Osteocyte (in vitro differentiated cells): ENCODE measurements at regions not wholly inside any gene's neighbourhood (a gene's known extent, or its start where the extent isn't known, plus 50 kb on each side); places are given as distances from the start of the nearest gene placed in this dataset.
A peak's percentile ranks its signal among the peaks of the same experiment; 100 is the strongest.

Source experiments
- DNase-seq: peaks from one replicate; pipeline ENCODE4 v3.0.0; 2021; ENCODE audit warnings: mixed read lengths; ENCODE audit not compliant: unreplicated experiment; ENCODE audit errors: extremely low spot score
- H3K27ac Mint-ChIP-seq: one replicate; pipeline ENCODE4 v1.8.0; 2021; ENCODE audit warnings: mild to moderate bottlenecking, mixed read lengths; ENCODE audit not compliant: unreplicated experiment
- H3K27me3 Mint-ChIP-seq: one replicate; pipeline ENCODE4 v1.8.0; 2021; ENCODE audit warnings: mixed read lengths; ENCODE audit not compliant: unreplicated experiment
- H3K36me3 Mint-ChIP-seq: one replicate; pipeline ENCODE4 v1.8.0; 2021; ENCODE audit warnings: mixed read lengths; ENCODE audit not compliant: unreplicated experiment
- H3K4me1 Mint-ChIP-seq: one replicate; pipeline ENCODE4 v1.8.0; 2021; ENCODE audit warnings: mixed read lengths; ENCODE audit not compliant: unreplicated experiment
- H3K4me3 Mint-ChIP-seq: one replicate; pipeline ENCODE4 v1.8.0; 2021; ENCODE audit warnings: mild to moderate bottlenecking, moderate library complexity, mixed read lengths; ENCODE audit not compliant: unreplicated experiment
- H3K9me3 Mint-ChIP-seq: one replicate; pipeline ENCODE4 v1.8.0; 2021; ENCODE audit warnings: mixed read lengths; ENCODE audit not compliant: unreplicated experiment
- TF ChIP-seq, protein P1 (sequence below): fragments of 200-600 bp; sonication (generic); IDR thresholded peaks from 2 replicates; pipeline ENCODE4 v1.5.0; 2021; ENCODE audit warnings: antibody characterized with exemption, mild to moderate bottlenecking, moderate library complexity

DNA sequence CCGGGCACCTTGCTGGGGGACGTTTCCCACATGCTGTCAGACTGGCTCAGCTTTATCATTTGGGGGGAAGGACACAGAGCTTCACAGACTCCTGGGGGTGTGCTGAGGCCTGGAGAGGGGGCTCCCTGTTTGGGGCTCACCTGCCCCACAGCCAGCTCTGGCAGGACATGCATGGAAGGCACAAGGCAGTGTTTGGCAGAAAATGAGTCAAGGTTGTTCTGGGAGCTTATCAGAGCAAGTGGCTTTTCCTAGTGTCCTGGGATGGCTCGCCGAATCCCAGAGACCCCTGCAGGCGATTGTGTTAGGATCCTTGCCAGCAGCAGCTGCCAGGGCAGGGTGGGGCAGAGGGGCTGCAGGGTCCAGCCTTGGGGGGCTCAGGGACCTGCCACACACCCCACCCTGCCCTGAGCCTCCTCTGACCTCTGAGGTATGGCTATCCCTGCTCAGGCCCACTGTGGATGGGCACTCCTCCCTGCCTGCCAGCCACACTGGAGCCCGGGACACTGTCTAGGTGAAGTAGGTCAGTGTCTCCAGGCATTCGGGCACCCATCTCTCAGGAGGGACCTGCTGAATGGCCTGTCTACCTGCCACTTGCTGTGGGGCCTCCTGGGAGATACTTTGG lies 1323.0 kb downstream of the BRD1 start:
- Mint-ChIP-seq H3K4me3 (no peak overlapping the region), H3K4me1 (peaks cover 12% of the 10 kb centered on the region), H3K27ac (no peak overlapping the region), H3K9me3 (no peaks in the 10 kb centered on the region), H3K36me3 (no peaks in the 10 kb centered on the region), H3K27me3 (no peaks in the 10 kb centered on the region)
- DNase-seq = no peak
- TF ChIP-seq, protein P1, sequence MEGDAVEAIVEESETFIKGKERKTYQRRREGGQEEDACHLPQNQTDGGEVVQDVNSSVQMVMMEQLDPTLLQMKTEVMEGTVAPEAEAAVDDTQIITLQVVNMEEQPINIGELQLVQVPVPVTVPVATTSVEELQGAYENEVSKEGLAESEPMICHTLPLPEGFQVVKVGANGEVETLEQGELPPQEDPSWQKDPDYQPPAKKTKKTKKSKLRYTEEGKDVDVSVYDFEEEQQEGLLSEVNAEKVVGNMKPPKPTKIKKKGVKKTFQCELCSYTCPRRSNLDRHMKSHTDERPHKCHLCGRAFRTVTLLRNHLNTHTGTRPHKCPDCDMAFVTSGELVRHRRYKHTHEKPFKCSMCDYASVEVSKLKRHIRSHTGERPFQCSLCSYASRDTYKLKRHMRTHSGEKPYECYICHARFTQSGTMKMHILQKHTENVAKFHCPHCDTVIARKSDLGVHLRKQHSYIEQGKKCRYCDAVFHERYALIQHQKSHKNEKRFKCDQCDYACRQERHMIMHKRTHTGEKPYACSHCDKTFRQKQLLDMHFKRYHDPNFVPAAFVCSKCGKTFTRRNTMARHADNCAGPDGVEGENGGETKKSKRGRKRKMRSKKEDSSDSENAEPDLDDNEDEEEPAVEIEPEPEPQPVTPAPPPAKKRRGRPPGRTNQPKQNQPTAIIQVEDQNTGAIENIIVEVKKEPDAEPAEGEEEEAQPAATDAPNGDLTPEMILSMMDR = no peak

- H3K9me3 Mint-ChIP-seq = no peaks in the 10 kb centered on the region
- no peak for DNase-seq
- no peak overlapping the region for H3K4me3 Mint-ChIP-seq
- H3K27me3 Mint-ChIP-seq = no peaks in the 10 kb centered on the region
- H3K4me1 Mint-ChIP-seq = peaks cover 16% of the 10 kb centered on the region
- no peak overlapping the region for H3K27ac Mint-ChIP-seq
- no peaks in the 10 kb centered on the region for H3K36me3 Mint-ChIP-seq
- TF ChIP-seq, protein P1 = no peak
Observed at GRCh38 chr22:48503876-48504275, 1323.8 kb downstream of the BRD1 start.

- Mint-ChIP-seq H3K27me3 (no peaks in the 10 kb centered on the region), H3K36me3 (no peaks in the 10 kb centered on the region), H3K9me3 (no peaks in the 10 kb centered on the region), H3K4me3 (no peak overlapping the region), H3K4me1 (peaks cover 16% of the 10 kb centered on the region), H3K27ac (no peak overlapping the region)
- DNase-seq = no peak
- TF ChIP-seq, protein P1 = no peak
Observed at GRCh38 chr22:48503035-48503625, 1324.5 kb downstream of the BRD1 start.

- peaks cover 19% of the 10 kb centered on the region for H3K4me1 Mint-ChIP-seq
Observed at GRCh38 chr22:48501231-48501750, 1326.4 kb downstream of the BRD1 start.

More at GRCh38 chr22:48501231-48501750, 1326.4 kb downstream of the BRD1 start:
- H3K36me3 Mint-ChIP-seq = no peaks in the 10 kb centered on the region
- no peaks in the 10 kb centered on the region for H3K27me3 Mint-ChIP-seq
- no peaks in the 10 kb centered on the region for H3K9me3 Mint-ChIP-seq
- H3K4me3 Mint-ChIP-seq = no peak overlapping the region
- TF ChIP-seq, protein P1 = no peak
- DNase-seq = no peak
- peak overlapping the region; percentile 50 for H3K27ac Mint-ChIP-seq
